DOHH2 (cell line): ENCODE measurements at regions not wholly inside any gene's neighbourhood (a gene's known extent, or its start where the extent isn't known, plus 50 kb on each side); places are given as distances from the start of the nearest gene placed in this dataset.

Experiments
- CTCF ChIP-seq: fragments of 200-600 bp; sonication (generic); IDR thresholded peaks from one replicate; pipeline ENCODE4 v1.5.1; 2014; ENCODE audit warnings: antibody characterized with exemption, mild to moderate bottlenecking, low read depth, low read length; ENCODE audit not compliant: poor library complexity, severe bottlenecking
- EZH2phosphoT487 ChIP-seq: fragments of 200-600 bp; sonication (generic); IDR thresholded peaks from 2 replicates; pipeline ENCODE4 v1.6.1; 2017; ENCODE audit warnings: borderline replicate concordance, mild to moderate bottlenecking, antibody characterized with exemption, low read length, moderate library complexity, mixed read lengths

DNA sequence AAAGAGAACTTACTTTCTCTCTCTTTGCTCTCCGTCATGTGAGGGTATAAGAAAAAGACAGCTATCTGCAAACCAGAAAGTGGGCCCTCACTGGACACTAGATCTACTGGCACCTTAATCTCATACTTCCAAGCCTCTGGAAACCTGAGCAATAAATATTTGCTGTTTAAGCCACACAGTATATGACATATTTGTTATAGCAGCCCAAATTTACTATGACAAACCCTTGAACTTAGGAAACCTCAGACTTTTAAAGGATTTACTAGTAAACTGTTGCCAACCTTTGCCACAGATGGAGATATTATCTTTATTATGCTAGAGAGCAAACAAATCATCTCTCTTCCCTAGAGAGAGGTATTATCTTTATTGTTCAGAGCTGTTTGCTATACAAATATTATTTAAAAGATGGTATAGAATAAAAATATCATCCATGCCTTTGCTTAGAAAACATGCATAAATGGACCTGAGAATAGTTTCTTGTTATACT, 1446.1 kb downstream of the SLITRK1 start:
- TF ChIP-seq CTCF = no peak
- no peak for TF ChIP-seq EZH2phosphoT487
